GM18505 (cell line): ENCODE measurements at regions not wholly inside any gene's neighbourhood (a gene's known extent, or its start where the extent isn't known, plus 50 kb on each side); places are given as distances from the start of the nearest gene placed in this dataset.

Source experiments
- ATAC-seq: cut with Tn5 transposase; IDR thresholded peaks from one replicate; pipeline ENCODE4 v1.9.1; 2021; ENCODE audit not compliant: unreplicated experiment
- POLR2A ChIP-seq: IDR thresholded peaks from 4 replicates; pipeline ENCODE4 v1.6.1; 2011; ENCODE audit warnings: borderline replicate concordance; ENCODE audit not compliant: insufficient read depth, insufficient read length; ENCODE audit errors: extremely low read depth

DNA sequence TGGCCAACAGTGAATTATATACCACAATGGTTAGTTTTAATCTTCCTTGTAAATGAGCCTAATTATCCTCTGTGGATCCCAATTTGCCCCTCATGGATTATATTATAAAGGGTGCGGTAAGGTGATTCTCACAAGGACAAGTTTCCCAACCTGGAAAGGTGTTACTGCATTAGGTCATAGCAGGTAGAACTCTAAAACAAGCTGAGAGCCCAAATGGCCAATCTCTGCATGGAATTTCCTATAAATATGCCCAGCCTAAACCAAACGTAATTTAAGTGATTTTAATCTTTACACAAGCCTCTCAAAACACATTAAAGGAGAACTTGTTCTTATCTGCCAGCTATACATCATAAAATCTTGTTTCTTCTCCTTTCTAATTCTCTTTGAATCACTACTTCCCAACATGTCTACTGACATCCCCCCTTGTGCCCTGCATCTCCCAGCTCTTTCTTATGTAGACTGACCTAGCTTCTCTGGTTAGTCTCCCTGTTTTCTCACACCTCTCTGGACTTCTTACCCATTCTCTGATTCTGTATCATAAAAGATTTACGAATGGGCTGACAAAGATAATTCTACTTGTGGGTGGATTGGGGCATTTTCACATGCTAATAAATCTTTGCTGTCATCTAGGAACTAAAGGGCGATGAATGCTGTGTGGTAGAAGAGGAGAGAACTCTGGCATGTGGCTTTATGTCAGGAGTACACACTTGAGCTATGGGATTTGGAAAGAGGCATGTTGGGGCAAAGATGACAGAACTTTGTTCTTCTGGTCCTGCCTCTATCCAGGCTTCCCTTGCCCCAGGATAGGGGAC, 94.3 kb upstream of the PGRMC2 start:
- no peak for ATAC-seq
- no peak for TF ChIP-seq POLR2A

DNA sequence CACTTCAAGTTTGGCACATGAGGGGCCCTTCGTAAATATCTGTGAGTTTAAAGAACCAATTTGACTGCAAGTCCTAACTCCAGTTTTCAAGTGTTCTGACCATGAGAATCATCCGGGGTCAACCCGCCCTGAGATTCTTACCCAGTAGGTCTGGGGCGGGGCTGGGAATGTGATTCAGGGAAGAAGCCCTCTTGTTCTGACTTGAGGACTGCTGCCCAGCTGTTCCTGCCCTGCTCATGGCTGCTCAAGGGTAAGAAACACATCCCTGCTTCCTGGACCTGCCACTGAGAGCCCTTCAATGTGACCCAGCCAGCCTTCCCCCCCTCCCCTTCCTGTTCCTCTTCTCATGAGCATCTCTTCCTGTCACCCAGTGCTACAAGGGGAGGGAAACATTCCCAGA, 92.7 kb upstream of the PGRMC2 start:
- ATAC-seq: no peak
- no peak for TF ChIP-seq POLR2A

DNA sequence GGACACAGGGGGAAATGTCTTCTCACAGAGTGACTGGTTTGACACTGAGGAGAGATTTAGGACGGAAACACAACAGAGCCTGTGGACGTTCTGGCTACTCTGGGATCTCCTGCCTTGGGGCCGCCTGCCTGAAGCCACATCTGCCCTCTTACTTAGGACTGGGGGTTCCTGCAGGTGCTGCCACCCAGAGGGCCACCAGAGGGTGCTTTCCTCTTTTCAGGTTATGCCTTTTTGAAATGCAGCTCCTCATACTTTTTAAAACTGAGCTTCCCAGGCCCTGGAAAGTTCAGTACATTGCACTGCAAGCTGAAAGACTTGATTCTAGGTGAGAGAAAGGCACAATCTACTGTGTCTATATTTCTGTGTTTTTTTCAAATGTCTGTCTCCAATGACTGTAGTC, 92.2 kb upstream of the PGRMC2 start:
- TF ChIP-seq POLR2A: no peak
- no peak for ATAC-seq

GRCh38 chr4:128378668-128379067, 91.1 kb upstream of the PGRMC2 start:
- no peak for ATAC-seq
- TF ChIP-seq POLR2A: no peak

- no peak for ATAC-seq
- no peak for TF ChIP-seq POLR2A
Measured at GRCh38 chr4:128376958-128377357, 89.3 kb upstream of the PGRMC2 start.

GRCh38 chr4:128376303-128376702, 88.7 kb upstream of the PGRMC2 start:
- ATAC-seq: no peak
- no peak for TF ChIP-seq POLR2A

- TF ChIP-seq POLR2A: no peak
Measured at GRCh38 chr4:128373628-128374027, 86.0 kb upstream of the PGRMC2 start.

DNA sequence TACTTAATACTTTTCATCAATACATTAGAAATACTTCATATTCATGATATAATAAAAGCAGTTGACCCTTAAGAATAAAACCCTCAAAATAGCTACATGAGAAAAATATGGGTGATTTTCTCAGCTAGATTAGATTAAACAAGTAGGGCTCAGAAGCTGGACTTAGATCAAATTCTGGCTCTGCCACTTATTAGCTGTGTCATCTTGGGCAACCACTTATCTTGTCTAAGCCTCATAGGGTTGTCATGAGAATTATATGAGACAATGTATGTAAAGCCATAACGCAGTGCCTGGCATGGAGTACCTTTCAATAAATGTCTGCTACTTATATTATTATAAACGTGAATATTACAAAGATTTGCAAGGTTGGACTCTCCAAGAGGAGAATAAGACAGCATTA, 84.3 kb upstream of the PGRMC2 start:
- no peak for ATAC-seq
- TF ChIP-seq POLR2A: no peak

More at GRCh38 chr4:128373628-128374027, 86.0 kb upstream of the PGRMC2 start:
- no peak for ATAC-seq

GRCh38 chr4:128371001-128371777, 83.6 kb upstream of the PGRMC2 start:
- TF ChIP-seq POLR2A: no peak
- ATAC-seq: no peak

DNA sequence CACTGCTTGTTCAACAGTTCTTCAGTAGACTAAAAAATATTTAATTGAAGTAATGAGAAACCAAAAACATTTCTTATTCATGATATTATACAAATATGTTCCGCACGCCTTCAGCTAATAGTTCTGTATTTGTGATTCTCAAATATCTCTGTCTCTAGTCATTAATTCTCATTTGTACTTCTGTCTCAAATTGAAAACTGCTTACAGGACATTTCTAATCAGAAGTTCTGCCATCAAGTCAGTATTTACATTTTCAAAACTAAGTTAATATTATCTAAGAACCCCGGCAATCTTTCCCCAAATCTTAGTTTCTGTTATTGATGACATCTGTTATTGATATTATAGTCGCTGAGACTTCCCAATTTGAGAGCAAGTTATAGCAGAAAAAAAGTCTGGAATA, 78.6 kb upstream of the PGRMC2 start:
- no peak for TF ChIP-seq POLR2A
- no peak for ATAC-seq

- no peak for TF ChIP-seq POLR2A
- ATAC-seq: no peak
Measured at GRCh38 chr4:128364565-128364964, 77.0 kb upstream of the PGRMC2 start.

DNA sequence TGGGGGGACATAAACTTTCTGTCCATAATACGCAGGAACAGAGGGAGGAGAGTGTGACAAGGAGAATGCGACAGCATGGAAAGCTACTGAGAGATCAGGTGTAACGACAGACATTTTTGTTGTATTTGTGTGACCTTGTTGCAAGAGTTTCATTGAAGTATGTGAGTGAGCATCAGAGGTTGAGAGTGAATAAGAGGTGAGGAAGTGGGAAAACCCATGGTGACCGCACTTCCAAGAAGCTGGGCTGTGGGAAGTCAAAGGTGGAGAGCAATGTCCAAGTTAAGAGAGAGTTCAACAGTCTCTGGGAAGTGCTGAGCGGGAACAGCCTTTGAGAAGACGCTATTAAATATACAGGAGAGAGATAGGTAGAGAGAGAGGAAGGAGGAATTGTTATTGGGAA, 76.4 kb upstream of the PGRMC2 start:
- no peak for ATAC-seq
- no peak for TF ChIP-seq POLR2A

DNA sequence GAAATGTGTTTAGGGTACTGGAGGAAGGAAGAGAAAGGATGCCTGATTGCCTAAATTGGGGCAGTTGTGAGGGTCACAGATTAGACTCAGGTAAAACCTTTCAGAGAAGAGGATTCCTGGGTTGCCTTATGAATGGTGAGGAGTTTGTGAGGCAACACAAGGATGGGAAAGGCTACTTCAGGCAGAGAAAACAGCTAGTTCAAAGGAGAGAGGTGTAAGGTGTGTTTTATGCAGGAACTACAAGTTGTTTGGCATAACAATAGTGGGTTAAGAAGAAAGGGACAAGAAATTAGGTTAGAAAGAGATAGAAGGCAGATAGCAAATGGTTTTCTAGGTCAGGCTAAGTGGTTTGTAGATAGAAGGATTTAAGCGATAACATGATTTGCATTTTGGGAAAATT, 75.1 kb upstream of the PGRMC2 start:
- ATAC-seq: no peak
- TF ChIP-seq POLR2A: no peak

- no peak for ATAC-seq
- TF ChIP-seq POLR2A: no peak
Measured at GRCh38 chr4:128359422-128359821, 71.8 kb upstream of the PGRMC2 start.
